Liver (tissue), 8 donors: ENCODE measurements at regions not wholly inside any gene's neighbourhood (a gene's known extent, or its start where the extent isn't known, plus 50 kb on each side); places are given as distances from the start of the nearest gene placed in this dataset.

Experiments
- DNase-seq: peaks from one replicate; pipeline ENCODE4 v3.0.0-alpha.2; 2017; ENCODE audit warnings: low spot score
- H3K27ac ChIP-seq, 2 donors: one replicate each; pipeline ENCODE4 v1.7.0; 2013; ENCODE audit warnings: inconsistent platforms in 2 of 2, low read length in 2 of 2, control low read depth in 1 of 2, low read depth in 1 of 2, mild to moderate bottlenecking in 1 of 2
- H3K27me3 ChIP-seq, 4 donors: one replicate each; pipeline versions ENCODE4 v1.6.1 to v1.7.0; 2013; ENCODE audit warnings: low read length in 3 of 4, inconsistent platforms in 1 of 4, mild to moderate bottlenecking in 1 of 4, moderate library complexity in 1 of 4; ENCODE audit not compliant: control insufficient read depth in 4 of 4, insufficient read depth in 4 of 4
- H3K36me3 ChIP-seq, 4 donors: one replicate each; pipeline versions ENCODE4 v1.6.1 to v1.7.0; 2013; ENCODE audit warnings: low read length in 3 of 4, mild to moderate bottlenecking in 3 of 4, low read depth in 1 of 4, moderate library complexity in 1 of 4; ENCODE audit not compliant: control insufficient read depth in 4 of 4, insufficient read depth in 3 of 4
- H3K4me1 ChIP-seq, 4 donors: one replicate each; pipeline versions ENCODE4 v1.6.1 to v1.7.0; 2013; ENCODE audit warnings: low read length in 3 of 4, mild to moderate bottlenecking in 3 of 4, moderate library complexity in 1 of 4; ENCODE audit not compliant: control insufficient read depth in 4 of 4, insufficient read depth in 4 of 4
- H3K4me3 ChIP-seq, 3 donors: one replicate each; pipeline versions ENCODE4 v1.6.1 to v1.7.0; 2013; ENCODE audit warnings: low read length in 3 of 3, control low read depth in 1 of 3, low read depth in 1 of 3, mild to moderate bottlenecking in 1 of 3
- H3K9ac ChIP-seq, 2 donors: one replicate each; pipeline ENCODE4 v1.7.0; 2013; ENCODE audit warnings: low read length in 2 of 2, mild to moderate bottlenecking in 2 of 2, moderate library complexity in 2 of 2, control low read depth in 1 of 2, low read depth in 1 of 2
- H3K9me3 ChIP-seq, 4 donors: one replicate each; pipeline versions ENCODE4 v1.6.1 to v1.7.0; 2013; ENCODE audit warnings: low read length in 3 of 4; ENCODE audit not compliant: control insufficient read depth in 4 of 4
- ATF3 ChIP-seq: IDR thresholded peaks from 2 replicates; pipeline ENCODE4 v1.6.1; 2016; ENCODE audit warnings: antibody characterized with exemption
- CTCF ChIP-seq: fragments of 150-350 bp; IDR thresholded peaks from 2 replicates; pipeline ENCODE4 v1.5.1; 2017; ENCODE audit warnings: improper control_type of control experiment, low read depth, low read length; ENCODE audit not compliant: missing input control
- EGR1 ChIP-seq, 2 donors: IDR thresholded peaks; 2 replicates each; pipeline ENCODE4 v1.6.1; 2016 to 2018; ENCODE audit warnings: antibody characterized with exemption in 2 of 2, low read depth in 2 of 2
- FOXA1 ChIP-seq: IDR thresholded peaks from 2 replicates; pipeline ENCODE4 v1.6.1; 2016; ENCODE audit warnings: antibody characterized with exemption
- FOXA2 ChIP-seq: IDR thresholded peaks from 2 replicates; pipeline ENCODE4 v1.6.1; 2016; ENCODE audit warnings: antibody characterized with exemption
- GABPA ChIP-seq, 2 donors: IDR thresholded peaks in 1 of 2; conservative IDR thresholded peaks in 1 of 2; 2 replicates each; pipeline ENCODE4 v1.6.1; 2016; ENCODE audit warnings: antibody characterized with exemption in 2 of 2, mild to moderate bottlenecking in 1 of 2, moderate library complexity in 1 of 2
- HNF4A ChIP-seq, 2 donors: conservative IDR thresholded peaks; 2 replicates each; pipeline ENCODE4 v1.6.1; 2016; ENCODE audit warnings: antibody characterized with exemption in 2 of 2, mild to moderate bottlenecking in 2 of 2
- HNF4G ChIP-seq: IDR thresholded peaks from 2 replicates; pipeline ENCODE4 v1.6.1; 2016; ENCODE audit warnings: antibody characterized with exemption
- JUND ChIP-seq, 2 donors: IDR thresholded peaks; 2 replicates each; pipeline ENCODE4 v1.6.1; 2016; ENCODE audit warnings: antibody characterized with exemption in 2 of 2
- RAD21 ChIP-seq, 2 donors: IDR thresholded peaks; 2 replicates each; pipeline ENCODE4 v1.6.1; 2016; ENCODE audit warnings: antibody characterized with exemption in 2 of 2, mild to moderate bottlenecking in 2 of 2
- REST ChIP-seq: IDR thresholded peaks from 2 replicates; pipeline ENCODE4 v1.6.1; 2016; ENCODE audit warnings: antibody characterized with exemption, mild to moderate bottlenecking
- RXRA ChIP-seq, 2 donors: IDR thresholded peaks; 2 replicates each; pipeline ENCODE4 v1.6.1; 2017 to 2018; ENCODE audit warnings: antibody characterized with exemption in 2 of 2, mild to moderate bottlenecking in 1 of 2
- SP1 ChIP-seq: IDR thresholded peaks from 2 replicates; pipeline ENCODE4 v1.6.1; 2018; ENCODE audit warnings: antibody characterized with exemption, mild to moderate bottlenecking
- YY1 ChIP-seq: IDR thresholded peaks from 2 replicates; pipeline ENCODE4 v1.6.1; 2016; ENCODE audit warnings: antibody characterized with exemption, mild to moderate bottlenecking
- ZBTB33 ChIP-seq: IDR thresholded peaks from 2 replicates; pipeline ENCODE4 v1.6.1; 2016; ENCODE audit warnings: antibody characterized with exemption
- WGBS: extraction: QIAGEN DNeasy Blood & Tissue Kit; methylation state at CpG from one replicate; pipeline ENCODE4 v1.1.7; 2013; 5-methylcytosine and 5-hydroxymethylcytosine counted together
- donor health status: healthy.
- donor health status: healthy.
- donor health status: healthy.
- donor health status: healthy.
- donor health status: healthy.

GRCh38 chr4:30946288-30946687, 226.1 kb downstream of the PCDH7 start:
- no peak overlapping the region for H3K9ac ChIP-seq
- WGBS = 60% methylated on average over 2 of the region's 2 CpGs
- H3K9me3 ChIP-seq = no peaks in the 10 kb centered on the region
- H3K27me3 ChIP-seq = no peaks in the 10 kb centered on the region
- DNase-seq = no peak
- no peak for TF ChIP-seq RXRA (IDR thresholded peaks at IDR 0.05)
- TF ChIP-seq RAD21 (IDR thresholded peaks at IDR 0.05) = no peak
- no peak for TF ChIP-seq CTCF
- TF ChIP-seq REST = no peak
- TF ChIP-seq FOXA1 = no peak
- TF ChIP-seq FOXA2 = no peak
- no peak for TF ChIP-seq ATF3
- TF ChIP-seq YY1 = no peak
- no peak for TF ChIP-seq ZBTB33
- no peak for TF ChIP-seq HNF4A (conservative IDR thresholded peaks at IDR 0.05)
- TF ChIP-seq EGR1 (IDR thresholded peaks at IDR 0.05; ENCODE audit: low read depth in 2 of 2) = no peak
- no peak for TF ChIP-seq SP1
- no peak overlapping the region for H3K4me3 ChIP-seq
- H3K27ac ChIP-seq = no peak overlapping the region
- H3K36me3 ChIP-seq = no peaks in the 10 kb centered on the region
- H3K4me1 ChIP-seq = no peaks in the 10 kb centered on the region

GRCh38 chr4:30948653-30949052, 228.5 kb downstream of the PCDH7 start:
- no peaks in the 10 kb centered on the region for H3K36me3 ChIP-seq
- H3K27me3 ChIP-seq = no peaks in the 10 kb centered on the region
- DNase-seq = no peak
- no peak for TF ChIP-seq GABPA (IDR thresholded peaks at IDR 0.05 in 1 of 2, conservative IDR thresholded peaks at IDR 0.05 in 1 of 2)
- no peak for TF ChIP-seq EGR1 (IDR thresholded peaks at IDR 0.05; ENCODE audit: low read depth in 2 of 2)
- no peak for TF ChIP-seq FOXA2
- no peak for TF ChIP-seq CTCF
- TF ChIP-seq RXRA (IDR thresholded peaks at IDR 0.05) = no peak
- no peak for TF ChIP-seq RAD21 (IDR thresholded peaks at IDR 0.05)
- TF ChIP-seq JUND (IDR thresholded peaks at IDR 0.05) = no peak
- TF ChIP-seq HNF4G = no peak
- no peak for TF ChIP-seq ZBTB33
- no peak for TF ChIP-seq ATF3
- TF ChIP-seq HNF4A (conservative IDR thresholded peaks at IDR 0.05) = no peak
- no peak for TF ChIP-seq REST
- no peak overlapping the region for H3K9ac ChIP-seq
- H3K9me3 ChIP-seq = no peaks in the 10 kb centered on the region
- no peak overlapping the region for H3K27ac ChIP-seq
- 48% methylated on average over 3 of the region's 3 CpGs for WGBS
- H3K4me3 ChIP-seq = no peak overlapping the region
- H3K4me1 ChIP-seq = no peaks in the 10 kb centered on the region
